H1 (cell line): ENCODE measurements at regions not wholly inside any gene's neighbourhood (a gene's known extent, or its start where the extent isn't known, plus 50 kb on each side); places are given as distances from the start of the nearest gene placed in this dataset.

Source experiments
- CTCF ChIA-PET: fragments of 300-600 bp; sonication (Branson Sonifier 250); formaldehyde crosslinking; loops from one replicate; lab custom pipeline; 2021; ENCODE audit not compliant: partially characterized antibody; lab: Charles Lee
- POLR2A ChIA-PET: fragments of 300-600 bp; sonication (Branson Sonifier 250); formaldehyde crosslinking; loops from one replicate; lab custom pipeline; 2021; ENCODE audit warnings: inconsistent platforms; ENCODE audit not compliant: partially characterized antibody; lab: Charles Lee
- DNase-seq, 2 experiments: peaks; one replicate each; pipeline versions ENCODE4 v3.0.0 to v3.0.0-alpha.2; 2010 to 2022; ENCODE audit warnings: low spot score in 2 of 2, low read depth in 1 of 2, mixed read lengths in 1 of 2
- FAIRE-seq: peaks from 2 replicates; lab custom pipeline; 2011; peaks lifted over from hg19 to GRCh38; lab: Jason Lieb, UNC
- H2AFZ ChIP-seq: 2 replicates; pipeline ENCODE4 v1.8.1; 2012; ENCODE audit warnings: low read length, inconsistent platforms
- H2AK5ac ChIP-seq: 2 replicates; pipeline ENCODE4 v1.6.1; 2013; ENCODE audit warnings: low read depth, low read length
- H2BK120ac ChIP-seq: replicated peaks from 2 replicates; pipeline ENCODE3; 2013; ENCODE audit warnings: low read depth, low read length, inconsistent platforms
- H2BK12ac ChIP-seq: 2 replicates; pipeline ENCODE4 v1.6.1; 2013; ENCODE audit warnings: low read depth, low read length
- H2BK15ac ChIP-seq: 2 replicates; pipeline ENCODE4 v1.6.1; 2013; ENCODE audit warnings: low read length
- H2BK20ac ChIP-seq: 2 replicates; pipeline ENCODE4 v1.6.1; 2013; ENCODE audit warnings: low read length
- H2BK5ac ChIP-seq: 2 replicates; pipeline ENCODE4 v1.6.1; 2013; ENCODE audit warnings: low read depth, low read length
- H3K14ac ChIP-seq: 2 replicates; pipeline ENCODE4 v1.6.1; 2013; ENCODE audit warnings: inconsistent platforms; ENCODE audit not compliant: insufficient read length
- H3K18ac ChIP-seq: 2 replicates; pipeline ENCODE4 v1.6.1; 2013; ENCODE audit warnings: low read length; ENCODE audit errors: extremely low read depth
- H3K23ac ChIP-seq: 2 replicates; pipeline ENCODE4 v1.6.1; 2013; ENCODE audit warnings: inconsistent platforms; ENCODE audit not compliant: insufficient read length
- H3K23me2 ChIP-seq: 2 replicates; pipeline ENCODE4 v1.6.1; 2013; ENCODE audit warnings: low read depth, low read length
- H3K27ac ChIP-seq: 2 replicates; pipeline ENCODE4 v1.6.1; 2011; ENCODE audit warnings: low read depth, low read length, inconsistent platforms
- H3K27me3 ChIP-seq, 4 experiments: replicated peaks in 1 of 4; 1 replicate in 1 of 4; 2 replicates in 3 of 4; pipeline versions ENCODE4 v1.6.1 to v1.8.1; 2011 to 2013; ENCODE audit warnings: low read length in 3 of 4, mild to moderate bottlenecking in 3 of 4, inconsistent platforms in 2 of 4, mixed read lengths in 2 of 4, moderate library complexity in 1 of 4; ENCODE audit not compliant: control insufficient read depth in 3 of 4, insufficient read depth in 3 of 4; ENCODE audit errors: extremely low read depth in 1 of 4
- H3K36me3 ChIP-seq, 4 experiments: 2 replicates each; pipeline versions ENCODE4 v1.6.1 to v1.8.1; 2011 to 2013; ENCODE audit warnings: mild to moderate bottlenecking in 4 of 4, low read length in 3 of 4, moderate library complexity in 2 of 4, control low read depth in 1 of 4, inconsistent platforms in 1 of 4; ENCODE audit not compliant: insufficient read depth in 4 of 4, control insufficient read depth in 2 of 4
- H3K4ac ChIP-seq: replicated peaks from 2 replicates; pipeline ENCODE3; 2013; ENCODE audit warnings: low read length, low read depth, mixed read lengths, inconsistent platforms; ENCODE audit not compliant: insufficient read length
- H3K4me1 ChIP-seq, 4 experiments: replicated peaks in 1 of 4; 1 replicate in 1 of 4; 2 replicates in 3 of 4; pipeline versions ENCODE4 v1.6.1 to v1.8.1; 2011 to 2013; ENCODE audit warnings: low read length in 3 of 4, inconsistent platforms in 2 of 4, mixed read lengths in 1 of 4; ENCODE audit not compliant: insufficient read depth in 4 of 4, control insufficient read depth in 3 of 4
- H3K4me2 ChIP-seq, 2 experiments: 2 replicates each; pipeline versions ENCODE4 v1.6.1 to v1.8.1; 2011 to 2013; ENCODE audit warnings: low read depth in 2 of 2, low read length in 2 of 2, control low read depth in 1 of 2, inconsistent platforms in 1 of 2, mild to moderate bottlenecking in 1 of 2; ENCODE audit not compliant: insufficient read depth in 1 of 2
- H3K4me3 ChIP-seq, 4 experiments: fragments of 200-600, 300-600 bp in 1 of 4; sonication (generic), shearing (Covaris generic), sonication (Bioruptor Twin) in 1 of 4; 2 replicates each; pipeline versions ENCODE4 v1.5.1 to v1.8.1; 2011 to 2016; ENCODE audit warnings: low read length in 4 of 4, low read depth in 3 of 4, control low read depth in 2 of 4, inconsistent platforms in 2 of 4, mild to moderate bottlenecking in 2 of 4, mixed read lengths in 1 of 4, moderate library complexity in 1 of 4; ENCODE audit not compliant: insufficient read depth in 2 of 4; ENCODE audit errors: extremely low read depth in 1 of 4
- H3K56ac ChIP-seq: replicated peaks from 2 replicates; pipeline ENCODE3; 2013; ENCODE audit warnings: low read depth, mild to moderate bottlenecking, mixed read lengths, low read length, inconsistent platforms; ENCODE audit not compliant: insufficient read length
- H3K79me1 ChIP-seq: 2 replicates; pipeline ENCODE4 v1.6.1; 2013; ENCODE audit warnings: low read depth, low read length, control low read depth
- H3K79me2 ChIP-seq, 2 experiments: 2 replicates each; pipeline versions ENCODE4 v1.6.1 to v1.8.1; 2012 to 2013; ENCODE audit warnings: low read length in 2 of 2, mild to moderate bottlenecking in 2 of 2, inconsistent platforms in 1 of 2; ENCODE audit not compliant: insufficient read depth in 2 of 2, control insufficient read depth in 1 of 2
- H3K9ac ChIP-seq, 4 experiments: replicated peaks in 1 of 4; 1 replicate in 1 of 4; 2 replicates in 3 of 4; pipeline versions ENCODE4 v1.6.1 to v1.8.1; 2011 to 2013; ENCODE audit warnings: low read depth in 3 of 4, low read length in 3 of 4, control low read depth in 2 of 4, mild to moderate bottlenecking in 2 of 4, moderate library complexity in 2 of 4, inconsistent platforms in 1 of 4; ENCODE audit errors: extremely low read depth in 1 of 4
- H3K9me3 ChIP-seq, 2 experiments: 2 replicates each; pipeline versions ENCODE4 v1.6.1 to v1.8.1; 2012 to 2013; ENCODE audit warnings: mild to moderate bottlenecking in 2 of 2, moderate library complexity in 2 of 2, control low read depth in 1 of 2, inconsistent platforms in 1 of 2, low read depth in 1 of 2, low read length in 1 of 2, mixed read lengths in 1 of 2; ENCODE audit not compliant: insufficient read depth in 2 of 2
- H4K20me1 ChIP-seq, 2 experiments: replicated peaks in 1 of 2; 2 replicates each; pipeline versions ENCODE3 to v1.8.1; 2011 to 2013; ENCODE audit warnings: inconsistent platforms in 2 of 2, low read length in 2 of 2, mild to moderate bottlenecking in 1 of 2; ENCODE audit not compliant: insufficient read depth in 2 of 2, control insufficient read depth in 1 of 2
- H4K5ac ChIP-seq: 2 replicates; pipeline ENCODE4 v1.6.1; 2013; ENCODE audit warnings: low read length, low read depth, mixed read lengths, inconsistent platforms; ENCODE audit not compliant: insufficient read length
- H4K8ac ChIP-seq: 2 replicates; pipeline ENCODE4 v1.8.0; 2013; ENCODE audit warnings: mild to moderate bottlenecking, moderate library complexity, low read length, inconsistent platforms; ENCODE audit not compliant: insufficient read depth; ENCODE audit errors: extremely low read depth
- H4K91ac ChIP-seq: replicated peaks from 2 replicates; pipeline ENCODE3; 2013; ENCODE audit warnings: low read length, mixed read lengths, inconsistent platforms; ENCODE audit not compliant: insufficient read length
- EP300 ChIP-seq, 2 experiments: IDR thresholded peaks; 1 replicate in 1 of 2; 2 replicates in 1 of 2; pipeline ENCODE4 v1.6.1; 2011 to 2012; ENCODE audit warnings: low read depth in 2 of 2, low read length in 2 of 2, mild to moderate bottlenecking in 2 of 2, borderline replicate concordance in 1 of 2, inconsistent platforms in 1 of 2, moderate library complexity in 1 of 2
- POLR2AphosphoS5 ChIP-seq: IDR thresholded peaks from 2 replicates; pipeline ENCODE4 v1.6.1; 2011; ENCODE audit warnings: low read depth, low read length
- TAF1 ChIP-seq: IDR thresholded peaks from 2 replicates; pipeline ENCODE4 v1.6.1; 2011; ENCODE audit warnings: mild to moderate bottlenecking, low read depth, low read length
- TEAD4 ChIP-seq: IDR thresholded peaks from 2 replicates; pipeline ENCODE4 v1.6.1; 2012; ENCODE audit warnings: low read depth, low read length, inconsistent platforms, mixed read lengths
- WGBS, 2 experiments: shearing (Covaris generic) in 1 of 2; methylation state at CpG; one replicate each; pipeline versions ENCODE4 v1.1.6 to v1.1.7; 2013 to 2015; ENCODE audit warnings: low lambda C conversion rate in 2 of 2, mixed read lengths in 2 of 2, inconsistent platforms in 1 of 2, low coverage in 1 of 2, missing lambda C conversion rate in 1 of 2; ENCODE audit not compliant: insufficient replicate concordance in 2 of 2, insufficient coverage in 1 of 2, insufficient read length in 1 of 2; ENCODE audit errors: extremely low coverage in 1 of 2, missing lambda C conversion rate in 1 of 2; 5-methylcytosine and 5-hydroxymethylcytosine counted together

GRCh38 chr18:27665264-27665799, 480.2 kb upstream of the CHST9 start:
- Histone ChIP-seq H3K18ac (peak overlapping the region; percentile 36; the same call in 1 of the 2 replicates), H2BK120ac (no peak overlapping the region), H3K4me1 (peaks cover 0 to 13% (median 4%) of the 10 kb centered on the region in 4 experiments; a peak in 3 of 7 replicates), H2BK20ac (no peak overlapping the region), H4K8ac (no peak overlapping the region), H4K20me1 (no peaks in the 10 kb centered on the region), H3K79me2 (no peaks in the 10 kb centered on the region), H2AK5ac (no peak overlapping the region), H2BK5ac (no peak overlapping the region), H3K27me3 (no peaks in the 10 kb centered on the region), H3K56ac (no peak overlapping the region), H2BK15ac (no peak overlapping the region), H3K79me1 (no peaks in the 10 kb centered on the region), H2BK12ac (no peak overlapping the region), H4K5ac (no peak overlapping the region), H3K27ac (0 out of 2 replicates have a peak overlapping the region, but pooled peaks have one; percentile 13), H3K4ac (no peak overlapping the region), H3K23ac (no peak overlapping the region), H3K4me2 (peak overlapping the region; percentile 27 to 52; a peak in 3 of 4 replicates), H3K9me3 (no peaks in the 10 kb centered on the region), H2AFZ (no peak overlapping the region), H3K14ac (no peak overlapping the region), H3K23me2 (no peaks in the 10 kb centered on the region; the same call in 1 of the 2 replicates), H3K4me3 (no peak overlapping the region), H4K91ac (no peak overlapping the region), H3K9ac (no peak overlapping the region), H3K36me3 (no peaks in the 10 kb centered on the region)
- DNase-seq (no peak), FAIRE-seq (no peak)
- 33% methylated on average over 5 of the region's 5 CpGs; no CpG with 5 or more reads in 1 of the 2 experiments for WGBS, 2 experiments
- CTCF ChIA-PET, result no interaction called here
- POLR2A ChIA-PET, result interaction anchor here (1.2 kb wide), 1 partner anchor 35 kb away, joined by 4 read pairs; no protein-coding TSS in a partner anchor
- TF ChIP-seq TEAD4 (peak; percentile 72), EP300 (IDR thresholded peaks at IDR 0.05; ENCODE audit: borderline replicate concordance in 1 of 2, low read depth in 2 of 2, low read length in 2 of 2) (0 out of 3 replicates have a peak, but pooled peaks of 1 of the 2 experiments have one; percentile 13), POLR2AphosphoS5 (no peak), TAF1 (no peak)
